CMK (cell line): ENCODE measurements at regions not wholly inside any gene's neighbourhood (a gene's known extent, or its start where the extent isn't known, plus 50 kb on each side); places are given as distances from the start of the nearest gene placed in this dataset.

ENCODE experiments used
- DNase-seq: peaks from one replicate; pipeline ENCODE4 v3.0.0-alpha.2; 2010; ENCODE audit warnings: low read depth

DNA sequence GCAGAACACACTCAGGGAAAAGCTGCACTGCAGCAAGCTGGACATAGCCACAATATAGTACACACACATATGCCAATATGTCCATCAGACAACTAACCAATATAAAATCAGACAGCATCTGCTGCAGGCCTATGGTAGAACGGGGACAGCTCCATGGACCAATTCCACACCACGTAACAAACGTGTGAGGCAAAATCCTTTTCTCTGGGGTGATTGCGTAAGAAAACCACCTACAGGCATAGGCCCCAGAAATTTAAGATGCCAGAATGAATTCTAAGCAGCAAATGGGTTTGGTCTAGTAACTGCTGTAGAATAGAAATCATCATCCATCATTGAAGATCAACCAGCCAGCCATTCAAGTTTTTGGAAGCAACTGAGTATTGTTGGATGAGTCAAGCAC is 368.9 kb upstream of the TMPO start:
- no peak for DNase-seq

DNA sequence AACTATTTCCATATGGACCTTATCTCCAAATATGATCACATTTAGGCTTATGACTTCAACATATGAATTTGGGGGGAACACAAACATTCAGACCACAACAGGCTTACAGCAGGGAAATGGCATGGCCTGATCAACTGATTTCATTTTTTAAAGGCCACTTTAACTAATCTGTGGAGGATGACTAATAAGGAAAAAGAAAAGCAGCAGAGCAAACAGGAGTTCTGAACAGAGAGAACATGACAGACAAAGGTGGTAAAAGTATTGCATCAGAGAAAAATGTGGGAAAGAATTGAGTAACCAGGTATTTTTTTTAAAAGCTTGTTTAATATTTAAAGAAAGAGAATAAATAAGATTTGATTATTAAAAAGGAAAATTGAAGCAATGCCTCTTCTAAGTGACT is 366.1 kb upstream of the TMPO start:
- no peak for DNase-seq

GRCh38 chr12:98149691-98150210 is 365.6 kb upstream of the TMPO start:
- DNase-seq = no peak

DNA sequence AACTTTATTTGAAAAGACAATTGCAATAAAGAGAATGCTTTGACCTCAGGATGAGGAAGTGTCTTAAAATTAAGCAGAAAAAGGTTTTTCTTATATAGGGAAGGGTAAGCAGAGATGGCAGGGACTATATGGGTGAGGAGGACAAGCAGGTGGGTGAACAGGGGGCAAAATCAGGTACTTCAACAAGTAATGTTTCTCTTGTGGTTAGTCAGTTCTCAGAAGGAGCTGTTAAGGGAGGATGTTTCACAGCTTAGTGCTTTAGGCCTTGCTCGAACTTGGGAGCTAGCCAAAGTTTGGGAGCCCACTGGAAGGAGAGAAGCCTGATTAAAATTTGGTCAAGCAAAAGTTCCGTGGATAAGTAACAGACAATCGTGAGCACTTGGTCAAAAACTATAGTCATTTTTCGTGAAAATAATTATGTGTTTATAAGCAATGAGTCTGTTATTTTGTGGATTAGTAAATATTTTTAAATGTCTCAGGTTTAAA is 364.2 kb upstream of the TMPO start:
- DNase-seq = no peak

GRCh38 chr12:98151984-98152383 is 363.4 kb upstream of the TMPO start:
- no peak for DNase-seq

DNA sequence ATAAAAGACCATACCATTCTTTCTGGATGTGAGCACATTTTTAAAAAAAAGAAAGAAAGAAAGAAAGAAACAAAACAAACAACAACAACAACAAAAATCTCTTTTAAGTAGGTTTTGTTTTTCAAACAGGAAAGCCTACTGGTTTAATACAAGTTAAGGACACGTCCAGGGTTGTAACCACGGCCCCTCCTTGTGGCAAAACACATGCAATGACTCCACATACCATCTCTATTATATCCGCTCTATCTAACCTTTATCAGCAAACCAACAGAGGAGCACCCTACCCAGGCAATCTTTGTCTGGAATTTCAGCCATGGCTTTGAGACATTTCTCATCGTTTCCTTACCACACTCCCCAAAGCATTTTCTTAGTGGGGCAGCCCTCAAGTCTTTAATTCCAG is 360.5 kb upstream of the TMPO start:
- no peak for DNase-seq

- DNase-seq = no peak
Measured at GRCh38 chr12:98156697-98157096, 358.7 kb upstream of the TMPO start.

- DNase-seq = no peak
Measured at GRCh38 chr12:98162906-98163678, 352.3 kb upstream of the TMPO start.

DNA sequence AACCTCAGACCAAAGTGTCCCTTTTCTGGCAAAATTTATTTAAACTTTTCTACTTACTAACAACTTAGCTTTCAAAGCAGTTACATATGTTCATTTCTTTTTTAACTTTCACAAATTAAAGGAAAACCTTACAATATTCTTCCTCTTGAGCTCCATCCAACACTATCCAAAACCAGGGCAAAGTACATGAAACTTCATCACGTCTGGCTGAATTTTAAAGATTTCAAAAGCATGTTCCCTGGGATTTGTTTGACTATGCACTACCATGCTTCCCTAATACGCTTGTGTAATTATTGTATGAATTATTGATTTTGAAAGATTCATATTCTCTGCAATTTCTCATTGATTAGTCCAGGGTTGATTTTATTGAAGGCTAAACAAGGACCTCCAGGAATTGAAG is 343.1 kb upstream of the TMPO start:
- DNase-seq = no peak

GRCh38 chr12:98172801-98173200 is 342.6 kb upstream of the TMPO start:
- DNase-seq = no peak

GRCh38 chr12:98173773-98174427 is 341.5 kb upstream of the TMPO start:
- DNase-seq = no peak

- DNase-seq = no peak
Measured at GRCh38 chr12:98174428-98174809, 341.0 kb upstream of the TMPO start.

GRCh38 chr12:98178126-98178525 is 337.3 kb upstream of the TMPO start:
- DNase-seq = no peak

- DNase-seq = no peak
Measured at GRCh38 chr12:98179151-98179550, 336.2 kb upstream of the TMPO start.

DNA sequence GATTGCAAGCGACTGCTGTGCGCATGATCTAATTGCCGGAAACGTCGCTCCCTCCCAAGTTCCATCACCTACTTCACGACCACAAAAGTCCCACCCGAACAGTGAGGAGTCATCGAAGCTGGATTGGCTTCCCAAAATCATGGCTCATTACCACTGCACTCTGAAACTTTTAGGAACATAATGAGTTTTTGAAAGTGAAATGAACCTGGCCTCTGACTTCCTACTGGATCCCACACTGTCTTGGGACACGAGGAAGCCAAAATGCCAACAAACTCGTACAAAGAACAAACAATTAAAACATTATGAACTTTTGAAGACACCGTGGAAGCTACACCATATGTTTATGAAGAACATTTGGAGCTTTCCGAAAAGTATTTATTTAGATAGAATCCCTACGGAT is 334.8 kb upstream of the TMPO start:
- DNase-seq = no peak

GRCh38 chr12:98182821-98183220 is 332.6 kb upstream of the TMPO start:
- no peak for DNase-seq

GRCh38 chr12:98185606-98186005 is 329.8 kb upstream of the TMPO start:
- DNase-seq = no peak

GRCh38 chr12:98188650-98189077 is 326.7 kb upstream of the TMPO start:
- no peak for DNase-seq

DNA sequence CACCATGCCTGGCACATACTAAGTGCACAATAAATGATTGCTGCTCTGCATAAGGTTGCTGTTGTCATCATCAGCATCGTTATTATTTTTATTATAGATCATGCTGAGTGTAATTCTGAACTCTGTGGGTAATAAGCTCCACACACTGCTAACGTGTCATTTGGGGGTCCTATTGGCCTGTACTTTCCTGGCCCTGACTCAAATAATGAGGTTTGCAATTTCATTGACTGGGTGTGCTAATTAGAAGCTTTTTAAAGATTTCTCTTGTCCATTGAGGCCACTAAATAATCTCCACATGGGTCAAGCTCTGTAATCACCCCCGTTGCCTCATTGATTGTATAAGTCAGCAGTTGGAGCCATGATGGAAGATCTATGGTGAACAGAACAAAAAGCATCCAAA is 320.8 kb upstream of the TMPO start:
- no peak for DNase-seq

DNA sequence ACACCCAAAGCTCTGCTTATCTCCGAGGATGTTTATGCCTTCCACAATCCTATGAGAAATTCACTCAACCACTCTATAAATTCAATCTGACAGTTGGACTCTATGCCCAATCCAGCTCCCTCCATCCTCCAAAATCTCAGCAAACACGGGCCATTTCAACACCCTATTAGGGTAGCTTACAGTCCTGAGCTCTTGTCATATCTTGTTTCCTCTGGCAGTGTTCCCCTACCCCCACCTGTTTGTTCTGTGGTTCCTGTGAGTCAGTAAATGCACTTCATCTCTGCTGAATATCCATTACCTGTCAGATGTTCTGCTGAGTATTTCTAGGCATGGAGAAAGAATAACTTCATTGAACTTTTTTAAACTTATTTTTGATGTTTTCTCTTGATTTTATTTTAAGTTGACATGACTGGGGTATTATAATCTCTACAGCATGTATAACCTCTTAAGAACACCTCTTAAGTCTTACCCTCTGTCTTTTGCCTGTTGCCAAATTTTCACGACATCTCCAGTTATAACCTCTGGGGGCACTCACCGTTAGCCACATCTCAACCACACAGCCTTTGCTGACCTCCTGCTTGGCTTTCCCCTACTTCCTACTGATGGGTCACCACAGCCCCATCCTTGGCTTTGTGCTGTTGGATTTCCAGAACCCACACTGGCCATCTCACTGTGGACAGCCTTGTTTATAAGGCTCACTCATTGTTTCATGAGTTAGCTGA is 317.0 kb upstream of the TMPO start:
- DNase-seq = no peak

GRCh38 chr12:98208816-98209215 is 306.6 kb upstream of the TMPO start:
- DNase-seq = no peak

GRCh38 chr12:98211909-98212695 is 303.3 kb upstream of the TMPO start:
- DNase-seq = no peak
